Stomach (tissue), 8 donors: ENCODE measurements at regions not wholly inside any gene's neighbourhood (a gene's known extent, or its start where the extent isn't known, plus 50 kb on each side); places are given as distances from the start of the nearest gene placed in this dataset.

Source experiments
- DNase-seq, 2 donors: peaks; one replicate each; pipeline versions ENCODE4 v3.0.0 to v3.0.0-alpha.2; 2013 to 2019
- H3K27ac ChIP-seq, 5 donors: fragments of 200-600 bp in 4 of 5; sonication (generic) in 4 of 5; one replicate each; pipeline ENCODE4 v1.5.1; 2013 to 2019; ENCODE audit warnings: mild to moderate bottlenecking in 1 of 5, moderate library complexity in 1 of 5
- H3K27me3 ChIP-seq, 3 donors: fragments of 200-600 bp; sonication (generic); one replicate each; pipeline ENCODE4 v1.5.1; 2017 to 2019; ENCODE audit warnings: mixed run types in 1 of 3
- H3K36me3 ChIP-seq, 4 donors: fragments of 200-600 bp; sonication (generic); 1 replicate in 3 of 4; 2 replicates in 1 of 4; pipeline ENCODE4 v1.5.1; 2016 to 2019
- H3K4me1 ChIP-seq, 4 donors: fragments of 200-600 bp; sonication (generic); one replicate each; pipeline ENCODE4 v1.5.1; 2016 to 2019
- H3K4me3 ChIP-seq, 4 donors: fragments of 200-600 bp; sonication (generic) in 3 of 4; one replicate each; pipeline ENCODE4 v1.5.1; 2016 to 2019; ENCODE audit warnings: mild to moderate bottlenecking in 1 of 4
- H3K9me3 ChIP-seq, 4 donors: fragments of 200-600 bp; sonication (generic); one replicate each; pipeline ENCODE4 v1.5.1; 2016 to 2019
- CTCF ChIP-seq, 7 experiments: fragments of 450-650 bp in 4 of 7; fragments of 200-600 bp in 3 of 7; sonication (generic) in 3 of 7; IDR thresholded peaks; one replicate each; pipeline ENCODE4 v1.5.1; 2016 to 2019; ENCODE audit warnings: antibody characterized with exemption in 7 of 7, control low read depth in 2 of 7, mild to moderate bottlenecking in 1 of 7
- EP300 ChIP-seq: sonication (generic); formaldehyde crosslinking; IDR thresholded peaks from one replicate; pipeline ENCODE4 v1.6.1; 2017; ENCODE audit warnings: antibody characterized with exemption
- POLR2A ChIP-seq, 4 donors: fragments of 450-650 bp; IDR thresholded peaks; one replicate each; pipeline ENCODE4 v1.6.1; 2016; ENCODE audit warnings: antibody characterized with exemption in 4 of 4, control low read depth in 2 of 4, mild to moderate bottlenecking in 1 of 4, moderate library complexity in 1 of 4
- POLR2AphosphoS5 ChIP-seq, 3 donors: sonication (generic); formaldehyde crosslinking; IDR thresholded peaks; one replicate each; pipeline ENCODE4 v1.6.1; 2016; ENCODE audit warnings: antibody characterized with exemption in 3 of 3
- WGBS, 5 donors: extraction: QIAGEN DNeasy Blood & Tissue Kit in 3 of 5; methylation state at CpG; one replicate each; pipeline versions ENCODE4 v1.1.5 to v1.1.7; 2013 to 2018; 5-methylcytosine and 5-hydroxymethylcytosine counted together
- intact Hi-C: fragments of 100-400 bp; cut with DNase I; formaldehyde crosslinking; loops from one replicate; pipeline ENCODE4 v1.15.1; 2023; ENCODE audit warnings: low total_unique reads
- donor health status: healthy with polysubstance abuse.
- donor health status: Bipolar disorder and iron deficiency.
- donor health status: healthy.

- Histone ChIP-seq H3K9me3 (no peaks in the 10 kb centered on the region), H3K4me1 (no peaks in the 10 kb centered on the region), H3K4me3 (no peak overlapping the region), H3K36me3 (no peaks in the 10 kb centered on the region), H3K27me3 (no peaks in the 10 kb centered on the region), H3K27ac (no peak overlapping the region)
- intact Hi-C loops: no loop called here
- DNase-seq: no peak
- WGBS, 5 donors: 83 to 93% (median 92%) methylated on average over 5 of the region's 5 CpGs
- TF ChIP-seq EP300: no peak
Observed at GRCh38 chr16:73159296-73159695, 111.4 kb upstream of the ZFHX3 start.

GRCh38 chr16:73157861-73158260 lies 109.9 kb upstream of the ZFHX3 start:
- intact Hi-C loops: no loop called here
- TF ChIP-seq POLR2AphosphoS5 (IDR thresholded peaks at IDR 0.05) (no peak), POLR2A (IDR thresholded peaks at IDR 0.05) (no peak), CTCF (IDR thresholded peaks at IDR 0.05) (no peak), EP300 (no peak)

GRCh38 chr16:73154063-73154870 lies 106.3 kb upstream of the ZFHX3 start:
- TF ChIP-seq POLR2A (IDR thresholded peaks at IDR 0.05) (no peak), EP300 (no peak), CTCF (IDR thresholded peaks at IDR 0.05) (no peak), POLR2AphosphoS5 (IDR thresholded peaks at IDR 0.05) (no peak)
- Histone ChIP-seq H3K4me1 (peaks cover 0 to 6% (median 0%) of the 10 kb centered on the region in 4 donors), H3K27me3 (no peaks in the 10 kb centered on the region), H3K4me3 (no peak overlapping the region), H3K27ac (peak overlapping the region in 2 of 5 donors; percentile 11 to 60), H3K9me3 (no peaks in the 10 kb centered on the region), H3K36me3 (no peaks in the 10 kb centered on the region)
- intact Hi-C loops: no loop called here
- 74 to 85% (median 81%) methylated on average over 10 of the region's 10 CpGs for WGBS, 5 donors
- DNase-seq: peak in 1 of 2 donors; percentile 42

More at GRCh38 chr16:73157861-73158260, 109.9 kb upstream of the ZFHX3 start:
- Histone ChIP-seq H3K27me3 (no peaks in the 10 kb centered on the region), H3K27ac (no peak overlapping the region), H3K9me3 (no peaks in the 10 kb centered on the region), H3K4me3 (no peak overlapping the region), H3K4me1 (peaks cover 0 to 2% (median 0%) of the 10 kb centered on the region in 4 donors), H3K36me3 (no peaks in the 10 kb centered on the region)
- WGBS, 5 donors: 59 to 81% (median 73%) methylated on average over 3 of the region's 3 CpGs
- no peak for DNase-seq

- intact Hi-C loops: no loop called here
- no peaks in the 10 kb centered on the region for H3K27me3 ChIP-seq
- no peak for TF ChIP-seq EP300
- no peak for TF ChIP-seq POLR2AphosphoS5 (IDR thresholded peaks at IDR 0.05)
- no peak for TF ChIP-seq POLR2A (IDR thresholded peaks at IDR 0.05)
- no peak for TF ChIP-seq CTCF (IDR thresholded peaks at IDR 0.05)
- DNase-seq: peak in 1 of 2 donors; percentile 32
- H3K36me3 ChIP-seq: no peaks in the 10 kb centered on the region
- no peaks in the 10 kb centered on the region for H3K9me3 ChIP-seq
- peak overlapping the region in 1 of 5 donors; percentile 18 for H3K27ac ChIP-seq
- H3K4me1 ChIP-seq: peaks cover 0 to 6% (median 0%) of the 10 kb centered on the region in 4 donors
- no peak overlapping the region for H3K4me3 ChIP-seq
- WGBS, 5 donors: 12 to 30% (median 20%) methylated on average over 7 of the region's 7 CpGs
Observed at GRCh38 chr16:73152386-73153125, 104.6 kb upstream of the ZFHX3 start.
